Thyroid gland (tissue), 4 donors: ENCODE measurements at regions not wholly inside any gene's neighbourhood (a gene's known extent, or its start where the extent isn't known, plus 50 kb on each side); places are given as distances from the start of the nearest gene placed in this dataset.
"Not testable (repeated sequence)": the region's sequence is repeated elsewhere in the genome, so short reads cannot be mapped to it uniquely, and the experiment has no call there.

Experiments
- POLR2A ChIP-seq, 2 donors: fragments of 450-650 bp; IDR thresholded peaks; one replicate each; pipeline ENCODE4 v1.6.1; 2017; ENCODE audit warnings: antibody characterized with exemption in 2 of 2, mild to moderate bottlenecking in 2 of 2, moderate library complexity in 1 of 2
- TF ChIP-seq, protein P1 (sequence below), 6 experiments: fragments of 200-600 bp in 3 of 6; fragments of 450-650 bp in 3 of 6; sonication (generic) in 3 of 6; IDR thresholded peaks; one replicate each; pipeline ENCODE4 v1.5.1; 2016 to 2019; ENCODE audit warnings: antibody characterized with exemption in 6 of 6, mild to moderate bottlenecking in 2 of 6, inconsistent platforms in 1 of 6, moderate library complexity in 1 of 6

DNA sequence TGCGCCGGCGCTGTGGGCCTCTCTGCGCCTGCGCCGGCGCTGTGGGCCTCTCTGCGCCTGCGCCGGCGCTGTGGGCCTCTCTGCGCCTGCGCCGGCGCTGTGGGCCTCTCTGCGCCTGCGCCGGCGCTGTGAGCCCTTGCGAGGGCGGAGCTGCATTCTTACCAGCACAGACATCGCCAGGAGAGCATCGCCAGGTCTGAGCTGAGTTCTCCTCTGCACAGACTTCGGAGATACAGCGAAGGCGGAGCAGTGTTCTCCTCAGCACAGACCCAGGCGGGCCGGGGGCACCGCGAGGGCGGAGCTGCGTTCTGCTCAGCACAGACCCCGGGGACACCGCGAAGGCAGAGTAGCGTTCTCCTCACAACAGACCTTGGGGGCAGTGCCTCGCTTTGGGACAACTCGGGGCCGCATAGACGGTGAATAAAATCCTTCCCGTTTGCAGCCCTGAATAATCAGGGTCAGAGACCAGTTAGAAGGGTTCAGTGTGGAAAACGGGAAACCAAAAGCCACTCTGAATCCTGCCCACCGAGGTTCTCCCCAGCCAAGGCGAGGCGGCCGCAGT, 1268.1 kb downstream of the FOXD4L5 start:
- TF ChIP-seq, protein P1, sequence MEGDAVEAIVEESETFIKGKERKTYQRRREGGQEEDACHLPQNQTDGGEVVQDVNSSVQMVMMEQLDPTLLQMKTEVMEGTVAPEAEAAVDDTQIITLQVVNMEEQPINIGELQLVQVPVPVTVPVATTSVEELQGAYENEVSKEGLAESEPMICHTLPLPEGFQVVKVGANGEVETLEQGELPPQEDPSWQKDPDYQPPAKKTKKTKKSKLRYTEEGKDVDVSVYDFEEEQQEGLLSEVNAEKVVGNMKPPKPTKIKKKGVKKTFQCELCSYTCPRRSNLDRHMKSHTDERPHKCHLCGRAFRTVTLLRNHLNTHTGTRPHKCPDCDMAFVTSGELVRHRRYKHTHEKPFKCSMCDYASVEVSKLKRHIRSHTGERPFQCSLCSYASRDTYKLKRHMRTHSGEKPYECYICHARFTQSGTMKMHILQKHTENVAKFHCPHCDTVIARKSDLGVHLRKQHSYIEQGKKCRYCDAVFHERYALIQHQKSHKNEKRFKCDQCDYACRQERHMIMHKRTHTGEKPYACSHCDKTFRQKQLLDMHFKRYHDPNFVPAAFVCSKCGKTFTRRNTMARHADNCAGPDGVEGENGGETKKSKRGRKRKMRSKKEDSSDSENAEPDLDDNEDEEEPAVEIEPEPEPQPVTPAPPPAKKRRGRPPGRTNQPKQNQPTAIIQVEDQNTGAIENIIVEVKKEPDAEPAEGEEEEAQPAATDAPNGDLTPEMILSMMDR (IDR thresholded peaks at IDR 0.05) = not testable (repeated sequence)
- not testable (repeated sequence) for TF ChIP-seq POLR2A (IDR thresholded peaks at IDR 0.05)
